ENCODE measurements at regions not wholly inside any gene's neighbourhood (a gene's known extent, or its start where the extent isn't known, plus 50 kb on each side); places are given as distances from the start of the nearest gene placed in this dataset.

- no peak for DNase-seq (ENCODE audit: low spot score)
- TF ChIP-seq CTCF (IDR thresholded peaks at IDR 0.05; ENCODE audit: extremely low read depth, missing control alignments): peak; percentile 40
Observed at GRCh38 chr22:48943567-48944432, 883.9 kb downstream of the BRD1 start.

GRCh38 chr22:48942698-48943566 lies 884.7 kb downstream of the BRD1 start:
- TF ChIP-seq CTCF (IDR thresholded peaks at IDR 0.05; ENCODE audit: extremely low read depth, missing control alignments): no peak
- no peak for DNase-seq (ENCODE audit: low spot score)

GRCh38 chr22:48941903-48942575 lies 885.6 kb downstream of the BRD1 start:
- no peak for TF ChIP-seq CTCF (IDR thresholded peaks at IDR 0.05; ENCODE audit: extremely low read depth, missing control alignments)
- no peak for DNase-seq (ENCODE audit: low spot score)

GRCh38 chr22:48941033-48941902 lies 886.4 kb downstream of the BRD1 start:
- DNase-seq (ENCODE audit: low spot score): no peak
- no peak for TF ChIP-seq CTCF (IDR thresholded peaks at IDR 0.05; ENCODE audit: extremely low read depth, missing control alignments)

- TF ChIP-seq CTCF (IDR thresholded peaks at IDR 0.05; ENCODE audit: extremely low read depth, missing control alignments): no peak
- DNase-seq (ENCODE audit: low spot score): no peak
Observed at GRCh38 chr22:48940266-48941032, 887.2 kb downstream of the BRD1 start.

All from GM20000 (cell line).